HS-27A (cell line): ENCODE measurements at regions not wholly inside any gene's neighbourhood (a gene's known extent, or its start where the extent isn't known, plus 50 kb on each side); places are given as distances from the start of the nearest gene placed in this dataset.
A peak's percentile ranks its signal among the peaks of the same experiment; 100 is the strongest.
"Not testable (repeated sequence)": the region's sequence is repeated elsewhere in the genome, so short reads cannot be mapped to it uniquely, and the experiment has no call there.

Source experiments
- DNase-seq: peaks from one replicate; pipeline ENCODE4 v3.0.0-alpha.2; 2012; ENCODE audit warnings: low read depth, missing footprints

DNA sequence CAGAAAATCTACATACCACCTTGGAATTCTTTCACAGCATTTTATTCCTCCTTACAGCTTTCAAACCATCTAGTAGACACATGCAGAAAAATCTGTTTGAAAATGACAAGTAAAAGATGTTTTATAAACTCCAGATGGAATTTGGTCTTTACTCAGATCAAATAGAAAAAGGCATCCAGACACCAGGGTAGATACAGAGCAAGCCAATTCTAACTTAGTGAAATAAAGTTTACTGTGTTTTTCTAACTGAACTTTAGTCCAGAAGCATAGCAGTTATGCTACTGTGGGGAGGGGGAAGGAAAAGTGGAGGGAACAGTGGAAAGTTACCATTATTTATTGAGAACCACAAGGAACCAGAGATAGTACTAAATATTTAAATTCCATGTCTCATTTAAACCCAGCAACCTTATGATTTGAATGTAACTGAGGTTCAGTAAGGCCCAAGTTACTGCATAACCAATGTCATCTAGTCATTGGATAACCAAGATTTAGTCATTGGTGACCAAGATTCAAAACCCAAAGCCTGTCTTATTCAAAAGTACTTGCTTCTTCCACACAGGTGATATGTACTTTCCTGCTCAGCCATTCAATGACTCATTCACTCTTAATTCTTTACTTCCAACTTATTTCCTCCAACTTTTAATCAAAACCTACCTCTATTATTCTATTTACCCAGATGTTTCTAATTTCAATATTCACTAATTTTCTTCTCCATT lies 57.7 kb downstream of the RAD51AP2 start:
- DNase-seq = no peak

DNA sequence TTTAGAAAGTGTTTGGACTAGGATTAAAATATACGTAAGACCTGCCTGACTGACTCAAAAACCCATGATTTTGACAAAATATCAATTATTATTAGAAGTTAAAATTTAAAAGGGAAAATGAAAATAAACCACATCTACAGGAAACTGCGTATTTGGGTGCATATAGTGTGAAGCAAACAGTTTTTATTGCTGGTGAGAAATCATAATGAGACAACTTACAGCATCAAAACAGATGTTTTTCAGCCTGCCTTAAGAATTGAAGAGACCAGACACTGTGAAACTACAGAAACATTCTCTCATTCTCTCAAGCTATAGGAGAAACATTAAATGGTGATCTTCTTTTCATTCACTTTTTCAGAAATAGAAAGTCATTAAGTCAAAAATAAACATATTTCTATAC lies 62.9 kb downstream of the RAD51AP2 start:
- DNase-seq = no peak

DNA sequence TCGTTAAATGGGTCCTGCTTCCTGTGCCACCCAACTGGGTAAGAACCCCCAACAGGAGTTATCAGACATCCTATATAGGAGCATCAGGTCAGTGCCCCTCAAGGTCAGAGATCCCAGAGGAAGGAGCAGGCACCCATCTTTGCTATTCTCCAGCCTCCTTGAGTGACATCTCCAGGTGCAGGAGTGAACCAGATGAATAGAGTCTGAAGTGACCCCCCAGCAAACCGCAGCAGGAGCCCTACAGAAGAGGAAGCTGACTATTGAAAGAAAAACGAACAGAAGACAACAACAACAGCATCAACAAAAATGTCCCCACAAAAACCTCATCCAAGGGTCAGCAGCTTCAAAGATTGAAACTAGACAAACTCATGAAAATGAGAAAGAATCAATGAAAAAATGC lies 72.0 kb downstream of the RAD51AP2 start:
- DNase-seq = not testable (repeated sequence)

DNA sequence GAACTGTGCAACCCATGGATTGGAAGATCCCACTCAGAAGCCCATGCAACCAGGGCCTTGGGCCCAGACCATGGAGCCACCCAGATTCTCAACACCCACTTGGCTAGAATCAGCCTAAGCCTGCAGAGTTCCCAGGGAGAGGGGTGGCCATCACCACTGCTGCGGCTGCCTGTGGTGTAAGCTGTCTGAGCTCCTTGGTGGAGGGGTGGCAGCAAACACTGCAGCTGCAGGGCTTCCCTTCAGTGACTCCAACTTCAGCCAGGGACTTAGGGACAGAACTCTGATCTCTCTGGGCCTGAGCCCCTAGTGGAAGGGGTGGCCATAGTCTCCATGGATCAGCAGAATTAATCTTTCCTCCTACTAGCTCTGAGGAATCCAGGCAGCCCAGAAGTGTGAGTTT lies 72.5 kb downstream of the RAD51AP2 start:
- no peak for DNase-seq

DNA sequence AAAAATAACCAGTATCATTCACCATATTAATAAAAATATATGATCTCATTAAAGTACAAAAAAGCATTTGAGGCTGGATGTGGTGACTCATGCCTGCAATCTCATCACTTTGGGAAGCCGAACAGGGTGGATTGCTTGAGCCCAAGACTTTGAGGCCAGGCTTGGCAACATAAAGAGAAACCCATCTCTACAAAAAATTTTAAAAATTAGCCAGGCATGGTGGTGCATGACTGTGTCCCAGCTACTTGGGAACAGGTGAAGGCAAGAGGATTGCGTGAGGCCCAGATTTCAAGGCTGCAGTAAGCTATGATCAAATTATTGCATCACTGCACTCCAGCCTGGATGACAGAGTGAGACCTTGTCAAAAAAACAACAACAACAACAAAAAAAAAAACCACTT lies 75.9 kb downstream of the RAD51AP2 start:
- peak; percentile 39 for DNase-seq

DNA sequence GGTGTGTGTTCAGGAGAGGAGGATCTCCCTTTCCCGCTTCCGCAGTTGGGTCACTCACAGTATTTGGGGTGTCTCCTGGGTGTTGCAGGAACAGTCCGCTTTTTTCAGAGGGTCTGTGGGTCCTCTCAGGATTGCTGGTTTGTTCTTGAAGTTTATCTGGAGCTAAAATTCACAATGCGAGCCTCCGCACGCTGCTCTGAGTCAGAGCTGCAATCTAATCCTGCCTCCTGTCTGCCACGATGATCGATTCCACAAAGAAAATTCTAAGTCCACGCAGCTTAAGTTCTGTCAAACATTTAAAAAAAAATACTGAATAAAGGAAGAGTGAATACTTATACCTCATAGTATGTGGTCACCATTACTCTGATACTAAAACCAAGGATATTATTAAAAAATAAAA lies 76.5 kb downstream of the RAD51AP2 start:
- DNase-seq = no peak

DNA sequence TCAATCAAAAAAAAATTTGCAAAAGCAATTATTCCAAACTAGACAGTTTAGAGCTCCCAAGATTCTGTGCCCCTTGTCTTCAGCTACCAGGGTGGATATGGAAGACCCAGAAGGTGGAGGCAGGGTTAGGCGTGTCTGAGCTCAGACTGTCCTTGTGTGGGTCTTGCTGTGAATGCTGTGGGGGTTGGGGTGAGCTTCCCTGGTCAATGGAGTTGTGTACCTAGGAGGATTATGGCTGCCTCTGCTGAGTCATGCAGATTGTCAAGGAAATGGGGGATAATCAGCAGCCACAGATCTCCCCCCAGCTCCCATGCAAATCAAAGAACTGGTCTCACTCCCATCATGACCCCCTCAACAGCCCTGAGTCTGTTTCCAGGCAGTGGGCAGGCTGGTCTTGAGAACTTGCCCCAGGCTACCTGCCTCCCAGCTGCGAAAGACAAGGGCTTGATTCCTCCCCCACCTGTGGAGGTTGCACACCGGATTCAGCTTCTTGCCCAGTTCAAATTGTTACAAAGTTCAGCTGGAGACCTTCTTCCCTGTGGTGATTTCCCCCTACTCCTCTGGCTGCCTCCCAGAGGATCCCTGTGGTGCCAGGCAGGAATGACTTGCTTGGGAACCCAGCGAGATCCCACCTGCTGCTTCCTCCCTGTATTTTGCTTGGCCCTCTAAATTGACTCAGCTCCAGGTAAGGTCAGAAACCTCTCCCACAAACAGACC lies 77.0 kb downstream of the RAD51AP2 start:
- no peak for DNase-seq

DNA sequence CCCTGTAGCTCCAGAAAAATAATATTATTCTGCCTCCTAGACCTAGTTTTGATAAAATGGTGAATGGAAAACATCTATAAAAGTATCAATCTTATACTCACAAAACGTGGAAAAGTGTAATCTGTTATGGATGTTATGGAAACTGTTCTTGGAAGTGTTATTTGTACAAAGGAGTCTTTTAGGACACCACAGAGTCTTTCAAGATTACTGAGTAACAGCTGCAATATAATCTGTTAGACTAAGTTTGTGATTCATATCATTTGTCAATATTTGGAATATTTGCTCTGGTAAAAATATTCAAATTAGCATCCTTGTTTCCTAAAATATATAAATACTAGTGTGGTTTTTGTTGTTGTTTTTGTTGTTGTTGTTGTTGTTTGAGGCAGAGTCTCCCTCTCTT lies 87.9 kb downstream of the RAD51AP2 start:
- DNase-seq = no peak

DNA sequence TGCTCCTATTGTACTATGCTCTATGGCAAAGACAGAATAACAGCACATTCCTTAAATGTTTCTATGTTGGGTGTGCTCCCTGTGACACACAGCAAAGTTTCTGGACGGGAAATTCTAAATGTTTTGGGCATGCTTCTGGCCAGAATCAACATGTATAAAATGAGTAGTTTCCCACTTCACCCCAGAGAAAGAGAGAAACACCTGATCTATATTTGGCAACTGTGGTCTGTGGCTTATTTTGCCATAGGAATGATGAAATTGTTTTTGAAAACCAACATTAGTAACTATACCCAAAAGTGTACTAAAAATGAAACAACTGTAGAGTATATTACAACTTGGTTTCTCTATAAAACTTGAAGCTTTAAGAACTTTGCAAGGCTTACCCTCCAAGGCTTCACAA lies 89.1 kb downstream of the RAD51AP2 start:
- DNase-seq = peak; percentile 93

DNA sequence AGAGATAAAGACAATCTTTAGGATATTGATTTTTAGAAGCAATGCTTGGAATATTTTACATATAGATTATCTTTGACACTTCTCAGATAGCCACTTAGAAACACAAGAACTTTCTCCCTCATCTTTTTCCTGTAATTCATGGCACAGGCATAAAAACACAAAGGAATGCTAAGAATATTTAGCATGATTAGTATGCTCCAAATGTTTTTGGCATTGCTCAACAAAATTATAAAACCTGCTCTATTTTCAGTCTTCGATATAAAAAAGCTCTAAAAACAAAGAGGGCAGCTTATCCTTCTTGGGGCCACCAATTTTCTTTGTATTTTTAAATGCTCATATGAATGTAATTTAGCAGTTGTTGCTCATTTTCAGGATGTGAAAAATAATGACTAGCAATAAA lies 90.8 kb downstream of the RAD51AP2 start:
- no peak for DNase-seq

DNA sequence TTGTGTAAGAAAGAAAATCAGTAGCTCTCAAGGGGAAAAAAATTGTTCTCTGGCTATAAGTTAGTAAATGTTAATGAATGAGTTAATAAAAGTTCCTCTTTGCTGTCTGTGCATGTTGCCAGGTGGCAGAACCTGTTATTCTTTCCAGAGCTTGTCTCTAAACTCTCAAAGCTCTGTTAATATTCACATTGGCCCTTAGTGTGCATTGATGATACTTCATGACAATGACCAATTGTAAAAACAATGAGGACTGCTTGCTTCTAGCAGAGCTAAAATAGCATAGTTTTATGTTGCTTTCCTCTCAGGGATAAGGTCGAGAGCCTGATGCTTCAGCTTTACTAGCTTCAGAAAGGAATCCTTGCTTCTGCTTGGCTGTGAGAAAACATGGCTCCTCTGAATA lies 91.5 kb downstream of the RAD51AP2 start:
- DNase-seq = no peak

DNA sequence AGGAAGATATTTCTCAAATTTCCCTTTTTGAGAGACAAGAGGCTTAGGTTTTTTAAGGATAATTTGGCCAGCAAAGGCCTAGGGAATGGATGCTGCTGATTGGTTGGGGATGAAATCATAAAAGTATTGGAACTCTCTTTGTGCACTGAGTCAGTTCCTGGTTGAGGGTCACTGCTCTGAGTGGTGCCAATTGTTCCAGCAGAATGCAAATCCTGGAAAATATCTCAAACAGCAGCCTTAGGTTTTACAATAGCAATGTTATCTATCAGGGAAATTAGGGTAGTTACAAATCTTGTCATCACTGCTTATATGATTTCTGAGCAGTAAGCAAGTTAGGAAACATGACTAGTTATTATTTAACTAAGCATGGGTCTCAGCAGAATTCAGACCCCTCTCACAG lies 96.2 kb downstream of the RAD51AP2 start:
- no peak for DNase-seq

DNA sequence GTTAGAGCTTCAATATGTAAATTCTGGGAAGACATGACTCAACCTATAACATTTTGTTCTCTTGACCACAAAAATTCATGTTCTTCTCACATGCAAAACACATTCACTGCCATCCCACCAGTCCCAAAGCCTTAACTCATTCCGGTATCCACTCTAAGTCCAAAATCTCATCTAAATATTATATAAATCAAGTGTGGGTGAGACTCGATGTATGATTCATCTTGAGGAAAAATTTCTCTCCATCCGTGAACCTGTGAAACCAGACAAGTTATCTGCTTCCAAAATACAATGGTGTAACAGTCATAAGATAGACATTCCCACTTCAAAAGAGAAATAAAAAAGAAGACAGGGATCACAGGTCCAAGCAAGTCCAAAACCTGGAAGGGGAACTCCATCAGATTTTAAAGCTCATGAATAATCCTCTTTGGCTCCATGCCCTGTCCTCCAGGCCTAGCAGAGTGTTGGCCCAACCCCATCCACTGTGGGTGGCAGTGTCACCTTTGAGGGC lies 101.3 kb downstream of the RAD51AP2 start:
- peak; percentile 95 for DNase-seq

DNA sequence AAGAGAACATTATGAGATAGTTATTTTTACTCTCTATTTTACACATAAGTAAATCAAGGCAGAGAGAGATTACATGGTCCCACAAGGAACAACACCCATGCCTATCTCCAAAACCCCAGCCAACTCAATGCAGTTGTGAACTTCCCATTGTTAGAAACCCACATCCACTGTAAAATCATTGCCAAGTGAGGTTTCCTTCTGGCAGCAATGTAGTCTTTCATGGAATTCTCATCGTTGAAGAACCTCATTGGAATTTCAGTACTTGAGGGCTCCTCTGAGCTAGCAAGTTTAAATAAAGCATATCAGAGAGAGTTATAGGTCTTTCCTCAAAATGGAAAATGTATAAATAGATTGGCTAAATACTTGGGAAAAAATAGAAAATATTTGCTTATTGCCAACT lies 105.2 kb downstream of the RAD51AP2 start:
- no peak for DNase-seq

DNA sequence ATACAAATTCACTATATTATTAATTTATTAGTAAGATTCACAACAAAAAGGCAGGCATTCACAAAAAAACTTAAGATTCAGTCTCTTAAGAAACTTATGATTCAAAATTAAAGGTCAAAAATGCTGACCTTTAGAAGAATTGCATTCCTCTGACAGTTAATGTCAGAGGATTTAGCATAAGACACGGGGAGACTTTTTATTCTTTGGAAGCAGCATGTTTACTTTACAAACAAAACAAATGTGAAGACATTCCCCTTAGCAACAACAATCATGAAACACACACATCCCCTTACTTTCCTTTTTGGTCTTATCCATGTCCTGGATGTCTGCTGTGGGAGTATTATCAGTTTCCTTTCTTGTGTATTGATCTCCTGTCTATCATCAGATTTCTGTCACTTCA lies 117.1 kb downstream of the RAD51AP2 start:
- no peak for DNase-seq

DNA sequence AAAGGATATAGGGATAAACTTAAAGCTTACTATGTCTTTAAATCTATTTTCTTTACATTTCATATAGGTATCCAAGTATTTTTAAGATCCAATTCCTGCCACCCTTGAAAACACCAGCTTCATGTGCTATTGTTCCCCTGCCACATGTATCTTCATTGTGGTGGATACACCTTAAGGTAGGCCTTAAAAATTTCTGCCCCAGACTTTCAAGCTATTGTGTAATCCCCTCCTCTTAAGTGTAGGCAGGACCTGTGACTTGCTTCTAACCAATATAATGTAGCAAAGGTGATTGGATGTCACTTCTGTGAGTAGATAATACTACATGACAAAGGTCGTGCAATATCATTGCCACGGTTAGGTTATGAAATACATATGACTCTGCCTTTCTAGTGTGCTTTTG lies 119.5 kb downstream of the RAD51AP2 start:
- no peak for DNase-seq

DNA sequence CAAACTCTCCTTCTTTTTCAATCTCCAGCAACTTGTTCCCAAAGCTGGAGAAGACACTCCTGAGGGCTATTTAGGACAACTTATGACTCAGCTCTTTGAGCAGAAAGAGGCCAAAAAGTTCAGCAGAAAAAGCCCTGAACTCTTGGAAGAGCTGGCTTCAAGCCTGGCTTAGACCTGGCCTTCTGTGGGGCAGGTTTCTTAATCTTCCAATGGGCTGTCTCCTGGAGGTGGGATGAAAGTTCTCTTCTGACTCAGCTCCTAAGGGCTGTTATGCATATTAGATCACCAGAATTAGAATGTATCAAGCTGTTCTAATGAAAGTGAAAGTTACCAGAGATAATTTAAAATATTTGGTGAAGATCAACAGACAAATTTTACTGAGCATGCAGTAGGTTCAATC lies 129.4 kb downstream of the RAD51AP2 start:
- no peak for DNase-seq

DNA sequence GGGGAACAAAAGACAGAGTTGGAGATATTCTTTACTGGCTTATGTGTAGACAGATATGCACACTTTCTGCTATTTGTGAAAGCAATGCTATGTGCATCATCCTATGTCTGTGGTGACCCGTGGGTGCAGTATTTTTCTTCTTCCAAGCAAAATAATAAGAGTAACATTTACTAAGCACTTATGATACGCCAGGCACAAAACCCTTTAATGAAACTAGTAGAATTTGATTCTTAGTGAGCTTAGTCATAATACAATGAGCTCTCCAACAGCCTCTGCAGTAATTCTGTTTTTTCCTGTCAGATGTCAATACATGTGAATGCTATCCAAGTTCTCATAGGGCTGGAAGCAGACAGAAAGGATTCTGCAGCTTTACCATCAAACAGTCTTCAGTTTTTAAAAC lies 130.6 kb downstream of the RAD51AP2 start:
- DNase-seq = no peak

DNA sequence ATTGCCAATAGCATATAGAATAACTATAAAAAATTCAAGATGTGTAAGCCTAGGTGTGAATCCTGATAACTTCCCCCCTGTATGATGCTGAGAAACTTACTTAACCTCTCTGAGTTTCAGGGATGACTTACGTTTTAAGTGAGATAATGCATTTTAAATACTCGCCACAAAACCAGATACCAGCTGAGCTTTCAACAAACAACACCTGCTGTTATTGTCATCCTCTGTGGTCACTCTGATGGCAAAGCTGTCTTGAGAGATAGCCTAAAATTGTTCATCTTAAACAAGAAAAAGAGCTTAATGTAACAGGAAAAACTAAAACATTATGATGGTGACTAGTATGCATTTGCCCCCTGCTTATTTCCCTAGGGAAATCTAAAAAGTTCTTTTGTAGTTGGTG lies 131.5 kb downstream of the RAD51AP2 start:
- DNase-seq = no peak

DNA sequence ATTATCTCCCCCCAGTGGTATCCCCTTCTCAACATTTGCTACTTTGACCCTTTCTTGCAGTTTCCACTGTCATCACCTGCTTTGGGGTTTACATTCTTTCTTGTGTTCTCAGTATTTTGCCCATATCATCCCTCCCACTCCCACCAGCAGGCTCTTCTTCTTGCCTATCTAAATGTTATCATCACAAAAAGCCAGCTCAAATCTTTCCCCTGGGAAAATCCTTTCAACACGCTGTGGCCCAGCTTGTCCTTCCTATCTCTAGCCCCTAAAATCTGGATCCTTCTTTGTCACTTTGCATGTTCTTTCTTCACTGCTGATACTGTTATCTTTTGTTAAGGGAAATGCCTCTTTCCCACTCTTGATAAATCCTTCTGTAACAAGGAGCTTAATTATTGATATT lies 138.2 kb downstream of the RAD51AP2 start:
- DNase-seq = no peak

DNA sequence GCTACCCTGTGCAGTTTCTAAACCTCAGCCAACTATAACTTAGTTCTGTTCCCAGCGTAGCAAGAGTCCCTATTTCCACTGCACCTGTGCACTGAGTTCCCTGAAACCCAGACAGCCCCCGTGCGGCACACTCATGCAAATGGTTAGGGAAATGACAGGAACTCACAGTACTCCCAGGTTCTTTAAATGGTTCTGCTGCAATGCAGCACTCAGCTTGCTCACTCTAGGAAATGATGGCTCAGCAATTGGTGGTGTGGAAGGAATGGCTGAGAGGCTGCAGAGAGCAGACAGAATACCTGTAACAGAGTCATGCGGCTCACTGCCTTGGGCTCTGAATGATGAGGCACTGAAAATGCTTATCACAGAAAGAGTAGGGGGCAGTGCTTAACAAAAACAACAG lies 143.0 kb downstream of the RAD51AP2 start:
- no peak for DNase-seq

DNA sequence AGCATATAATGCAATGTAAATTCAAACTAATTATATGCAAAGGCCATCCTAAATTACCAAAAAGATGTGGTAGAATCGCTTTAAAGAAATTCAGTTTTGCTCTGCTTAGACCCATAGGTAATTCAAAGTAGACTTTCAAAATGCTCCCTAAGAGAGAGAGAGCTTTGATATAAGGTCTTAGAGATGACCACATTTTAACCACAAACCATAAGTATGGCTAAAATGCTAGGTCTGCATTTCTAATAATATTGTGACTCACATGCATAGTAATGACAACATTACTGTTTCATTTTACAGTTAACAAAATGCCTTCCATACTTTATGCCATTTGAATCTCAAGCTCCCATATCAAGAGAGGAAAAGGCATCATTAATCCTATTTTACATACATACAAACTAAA lies 144.5 kb downstream of the RAD51AP2 start:
- DNase-seq = peak; percentile 60

DNA sequence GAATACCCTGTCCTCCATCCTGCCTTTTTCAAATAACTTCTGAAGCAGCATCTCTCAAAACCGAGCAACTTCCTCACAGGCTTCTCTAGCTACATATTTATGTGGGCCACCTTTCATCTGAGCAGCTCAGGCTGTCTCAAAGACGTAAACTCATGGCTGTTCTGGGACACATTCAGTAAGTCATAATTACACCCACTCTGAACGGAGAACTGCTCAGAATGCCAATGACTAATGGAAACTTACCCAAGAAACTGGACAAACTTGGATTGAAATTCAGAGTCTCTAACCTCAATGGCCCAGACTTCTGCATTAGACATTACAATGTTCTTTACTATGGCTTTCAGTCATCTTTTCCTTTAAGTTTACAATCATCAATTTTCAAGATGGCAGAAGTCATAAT lies 145.2 kb downstream of the RAD51AP2 start:
- no peak for DNase-seq

DNA sequence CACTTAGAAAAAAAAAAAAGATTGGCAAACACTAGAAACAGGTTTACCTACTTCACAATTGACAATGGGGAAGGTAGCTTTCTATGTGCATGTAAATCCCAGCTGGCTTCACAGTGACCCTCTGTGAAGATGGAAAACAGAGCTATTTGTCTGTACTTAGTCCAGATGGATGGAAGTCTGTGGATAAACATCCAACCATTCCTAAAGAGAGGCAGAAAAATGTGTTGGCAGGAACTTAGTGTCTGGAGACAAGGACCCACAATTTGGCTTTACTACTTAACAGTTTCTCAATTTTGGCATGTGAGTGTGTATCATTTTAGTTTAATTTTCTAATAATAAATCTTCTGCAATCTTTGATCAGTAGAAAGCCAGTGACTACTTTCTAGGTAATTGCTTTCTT lies 154.4 kb downstream of the RAD51AP2 start:
- no peak for DNase-seq
